DOHH2 (cell line): ENCODE measurements at regions not wholly inside any gene's neighbourhood (a gene's known extent, or its start where the extent isn't known, plus 50 kb on each side); places are given as distances from the start of the nearest gene placed in this dataset.

Source experiments
- H3F3A ChIP-seq: fragments of 200-600 bp; sonication (generic), shearing (Covaris generic); 2 replicates; pipeline ENCODE4 v1.6.0; 2016; ENCODE audit warnings: antibody characterized with exemption, mild to moderate bottlenecking; ENCODE audit not compliant: control insufficient read depth, insufficient read depth
- H3K27ac ChIP-seq: fragments of 200-600 bp; sonication (generic); 2 replicates; pipeline ENCODE4 v1.5.1; 2014; ENCODE audit warnings: low read depth, mild to moderate bottlenecking, low read length, moderate library complexity
- H3K27me3 ChIP-seq: fragments of 200-600 bp; sonication (generic); 2 replicates; pipeline ENCODE4 v1.6.1; 2014; ENCODE audit warnings: mild to moderate bottlenecking, low read length, mixed read lengths; ENCODE audit not compliant: control insufficient read depth
- H3K36me3 ChIP-seq: fragments of 200-600 bp; sonication (generic); 2 replicates; pipeline ENCODE4 v1.6.1; 2014; ENCODE audit warnings: mild to moderate bottlenecking, low read length, moderate library complexity, mixed read lengths; ENCODE audit not compliant: control insufficient read depth
- H3K4me1 ChIP-seq: fragments of 200-600 bp; sonication (generic); 2 replicates; pipeline ENCODE4 v1.6.1; 2014; ENCODE audit warnings: mild to moderate bottlenecking, low read length, mixed read lengths; ENCODE audit not compliant: control insufficient read depth
- H3K4me2 ChIP-seq: fragments of 200-600 bp; sonication (generic); 2 replicates; pipeline ENCODE4 v1.6.0; 2014; ENCODE audit warnings: mild to moderate bottlenecking, low read length, moderate library complexity
- H3K4me3 ChIP-seq: fragments of 200-600 bp; sonication (generic); 2 replicates; pipeline ENCODE4 v1.5.1; 2014; ENCODE audit warnings: mild to moderate bottlenecking, low read length, mixed read lengths
- H3K79me2 ChIP-seq: fragments of 200-600 bp; sonication (generic); 2 replicates; pipeline ENCODE4 v1.6.1; 2014; ENCODE audit warnings: mild to moderate bottlenecking, low read length, mixed read lengths; ENCODE audit not compliant: control insufficient read depth
- H3K9me2 ChIP-seq: fragments of 200-600 bp; sonication (generic); replicated peaks from 2 replicates; pipeline ENCODE4 v1.6.1; 2014; ENCODE audit warnings: mild to moderate bottlenecking, low read length, mixed read lengths; ENCODE audit not compliant: control insufficient read depth
- H3K9me3 ChIP-seq: fragments of 200-600 bp; sonication (generic); 2 replicates; pipeline ENCODE4 v1.6.1; 2014; ENCODE audit warnings: antibody characterized with exemption, low read length, mixed read lengths; ENCODE audit not compliant: control insufficient read depth, insufficient read depth
- H4K20me1 ChIP-seq: fragments of 200-600 bp; sonication (generic); 2 replicates; pipeline ENCODE4 v1.6.0; 2014; ENCODE audit warnings: low read depth, mild to moderate bottlenecking, antibody characterized with exemption, low read length, moderate library complexity; ENCODE audit not compliant: control insufficient read depth, insufficient read depth
- EZH2phosphoT487 ChIP-seq: fragments of 200-600 bp; sonication (generic); IDR thresholded peaks from 2 replicates; pipeline ENCODE4 v1.6.1; 2017; ENCODE audit warnings: borderline replicate concordance, mild to moderate bottlenecking, antibody characterized with exemption, low read length, moderate library complexity, mixed read lengths
- TF ChIP-seq, protein P1 (sequence below): fragments of 200-600 bp; sonication (generic); IDR thresholded peaks from one replicate; pipeline ENCODE4 v1.5.1; 2014; ENCODE audit warnings: antibody characterized with exemption, mild to moderate bottlenecking, low read depth, low read length; ENCODE audit not compliant: poor library complexity, severe bottlenecking

DNA sequence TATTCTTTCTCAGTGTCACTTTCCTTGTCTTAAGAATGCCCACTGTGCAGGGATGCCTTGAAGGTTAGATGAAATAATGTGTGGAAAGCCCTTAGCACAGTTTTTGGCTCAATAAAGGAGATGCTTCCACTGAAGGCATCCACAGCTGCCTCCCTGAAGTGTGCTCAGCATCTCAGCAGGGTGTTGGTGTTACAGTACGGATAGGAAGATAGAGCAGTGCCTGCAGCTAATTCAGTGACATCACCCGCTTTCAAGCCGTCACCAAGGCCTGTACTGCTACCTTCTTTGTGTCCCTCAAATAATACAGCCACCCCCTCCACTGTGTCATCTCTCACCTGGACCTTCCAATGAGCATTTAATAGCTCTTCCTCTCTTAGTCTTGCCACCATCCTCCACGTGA is 59.0 kb downstream of the NDUFS5 start:
- no peaks in the 10 kb centered on the region for H3K9me2 ChIP-seq
- no peaks in the 10 kb centered on the region for H4K20me1 ChIP-seq
- H3K27me3 ChIP-seq, result peaks cover 30% of the 10 kb centered on the region
- H3K27ac ChIP-seq, result no peak overlapping the region
- no peaks in the 10 kb centered on the region for H3F3A ChIP-seq
- H3K4me1 ChIP-seq, result peaks cover 15% of the 10 kb centered on the region
- H3K79me2 ChIP-seq, result no peaks in the 10 kb centered on the region
- H3K9me3 ChIP-seq, result no peaks in the 10 kb centered on the region
- no peak overlapping the region for H3K4me3 ChIP-seq
- no peak overlapping the region for H3K4me2 ChIP-seq
- H3K36me3 ChIP-seq, result no peaks in the 10 kb centered on the region
- TF ChIP-seq, protein P1, sequence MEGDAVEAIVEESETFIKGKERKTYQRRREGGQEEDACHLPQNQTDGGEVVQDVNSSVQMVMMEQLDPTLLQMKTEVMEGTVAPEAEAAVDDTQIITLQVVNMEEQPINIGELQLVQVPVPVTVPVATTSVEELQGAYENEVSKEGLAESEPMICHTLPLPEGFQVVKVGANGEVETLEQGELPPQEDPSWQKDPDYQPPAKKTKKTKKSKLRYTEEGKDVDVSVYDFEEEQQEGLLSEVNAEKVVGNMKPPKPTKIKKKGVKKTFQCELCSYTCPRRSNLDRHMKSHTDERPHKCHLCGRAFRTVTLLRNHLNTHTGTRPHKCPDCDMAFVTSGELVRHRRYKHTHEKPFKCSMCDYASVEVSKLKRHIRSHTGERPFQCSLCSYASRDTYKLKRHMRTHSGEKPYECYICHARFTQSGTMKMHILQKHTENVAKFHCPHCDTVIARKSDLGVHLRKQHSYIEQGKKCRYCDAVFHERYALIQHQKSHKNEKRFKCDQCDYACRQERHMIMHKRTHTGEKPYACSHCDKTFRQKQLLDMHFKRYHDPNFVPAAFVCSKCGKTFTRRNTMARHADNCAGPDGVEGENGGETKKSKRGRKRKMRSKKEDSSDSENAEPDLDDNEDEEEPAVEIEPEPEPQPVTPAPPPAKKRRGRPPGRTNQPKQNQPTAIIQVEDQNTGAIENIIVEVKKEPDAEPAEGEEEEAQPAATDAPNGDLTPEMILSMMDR, result no peak

DNA sequence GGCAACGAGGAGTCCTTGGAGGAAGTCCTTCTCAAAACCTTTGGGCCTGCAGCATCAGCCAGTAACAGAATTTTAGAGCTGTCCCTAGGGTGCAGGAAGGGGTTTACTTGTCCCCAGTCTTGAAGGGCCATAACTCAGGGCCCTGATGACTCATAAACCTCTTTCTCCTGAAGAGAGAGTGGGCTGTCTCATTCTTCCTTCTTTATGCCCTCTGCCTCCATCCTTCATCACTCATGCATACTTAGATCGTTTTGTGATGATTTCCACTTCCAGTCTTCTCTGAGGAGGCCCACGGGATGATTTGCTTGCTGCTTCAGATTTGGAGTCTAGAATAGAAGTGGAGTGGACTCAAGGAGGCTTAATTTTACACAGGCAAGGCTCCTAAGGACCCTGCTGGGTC is 60.2 kb downstream of the NDUFS5 start:
- H3K27ac ChIP-seq, result no peak overlapping the region

DNA sequence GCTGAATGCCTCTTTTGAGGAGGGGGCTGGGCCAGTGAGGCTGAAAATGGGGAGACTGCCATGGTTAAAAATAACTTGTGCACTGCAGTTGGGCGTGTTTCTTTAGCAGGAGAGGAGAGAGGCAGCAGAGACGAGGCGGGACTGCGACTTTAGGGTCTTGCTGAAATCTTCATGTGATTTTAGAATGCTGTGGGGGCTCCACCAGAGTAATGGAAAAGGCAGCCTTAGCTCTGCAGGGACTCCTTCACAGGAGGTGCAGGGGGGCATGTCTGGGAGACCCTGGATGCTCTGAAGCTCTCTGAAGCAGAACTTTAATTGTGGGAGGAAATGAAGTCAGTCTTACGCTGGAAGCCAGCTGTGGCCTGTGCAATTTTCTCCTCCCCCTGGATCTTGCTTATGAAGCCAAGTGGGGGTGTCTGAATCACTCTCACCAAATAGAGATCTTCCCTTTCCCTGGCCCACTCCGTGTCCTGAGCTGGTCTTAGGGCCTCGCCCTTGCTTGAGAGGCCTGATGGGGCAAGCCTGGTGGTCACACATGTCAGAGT is 60.8 kb downstream of the NDUFS5 start:
- H3K4me3 ChIP-seq, result no peak overlapping the region
- TF ChIP-seq, protein P1, result no peak
- no peak for TF ChIP-seq EZH2phosphoT487
- no peaks in the 10 kb centered on the region for H3K9me2 ChIP-seq
- no peaks in the 10 kb centered on the region for H3K79me2 ChIP-seq
- H4K20me1 ChIP-seq, result no peaks in the 10 kb centered on the region
- H3K27ac ChIP-seq, result no peak overlapping the region
- H3K27me3 ChIP-seq, result peaks cover 22% of the 10 kb centered on the region
- H3F3A ChIP-seq, result no peaks in the 10 kb centered on the region
- H3K36me3 ChIP-seq, result no peaks in the 10 kb centered on the region
- H3K9me3 ChIP-seq, result no peaks in the 10 kb centered on the region
- peaks cover 15% of the 10 kb centered on the region for H3K4me1 ChIP-seq
- peak overlapping the region; percentile 26; the same call in 1 of the 2 replicates for H3K4me2 ChIP-seq

More for the DNA sequence above, 60.2 kb downstream of the NDUFS5 start:
- Histone ChIP-seq H3K9me3 (no peaks in the 10 kb centered on the region), H4K20me1 (no peaks in the 10 kb centered on the region), H3K79me2 (no peaks in the 10 kb centered on the region), H3K36me3 (no peaks in the 10 kb centered on the region), H3K4me3 (no peak overlapping the region), H3F3A (no peaks in the 10 kb centered on the region), H3K27me3 (peaks cover 22% of the 10 kb centered on the region), H3K9me2 (no peaks in the 10 kb centered on the region), H3K4me2 (peak overlapping the region; percentile 26; the same call in 1 of the 2 replicates), H3K4me1 (peaks cover 15% of the 10 kb centered on the region)
- TF ChIP-seq, protein P1, result no peak
- no peak for TF ChIP-seq EZH2phosphoT487
